ENCODE measurements at regions not wholly inside any gene's neighbourhood (a gene's known extent, or its start where the extent isn't known, plus 50 kb on each side); places are given as distances from the start of the nearest gene placed in this dataset.

DNA sequence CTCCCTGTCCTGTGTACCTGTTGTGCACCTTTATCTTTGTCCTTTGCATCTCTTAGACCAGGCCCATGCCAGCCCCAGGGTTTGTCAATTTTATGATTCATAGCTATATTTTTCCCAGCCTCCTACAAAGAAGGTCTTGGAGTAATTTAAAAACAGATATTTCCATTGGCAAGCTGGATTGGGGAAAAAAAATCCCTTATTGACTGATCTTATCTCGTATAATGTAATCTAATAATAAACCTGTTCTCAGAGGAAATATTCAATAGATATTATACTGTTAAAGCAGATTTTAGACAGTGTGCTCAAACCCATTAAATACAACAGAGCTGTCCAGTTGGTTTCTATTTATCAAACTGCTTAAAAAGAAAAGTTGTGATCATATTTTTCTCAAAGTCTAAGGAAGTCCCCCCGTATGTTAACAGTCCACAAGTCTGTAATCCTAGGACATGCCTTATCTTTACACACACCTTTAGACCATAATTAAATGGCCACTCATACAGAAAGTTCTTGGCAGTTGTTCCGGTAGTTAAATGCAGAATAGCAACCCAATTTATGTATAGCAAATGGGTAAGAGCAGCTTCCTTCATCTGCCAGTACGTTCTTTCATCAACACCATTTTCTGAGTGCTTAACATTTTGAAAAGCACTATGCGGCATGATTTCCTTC is 700.9 kb upstream of the NR2F2 start:
- TF ChIP-seq, protein P1, sequence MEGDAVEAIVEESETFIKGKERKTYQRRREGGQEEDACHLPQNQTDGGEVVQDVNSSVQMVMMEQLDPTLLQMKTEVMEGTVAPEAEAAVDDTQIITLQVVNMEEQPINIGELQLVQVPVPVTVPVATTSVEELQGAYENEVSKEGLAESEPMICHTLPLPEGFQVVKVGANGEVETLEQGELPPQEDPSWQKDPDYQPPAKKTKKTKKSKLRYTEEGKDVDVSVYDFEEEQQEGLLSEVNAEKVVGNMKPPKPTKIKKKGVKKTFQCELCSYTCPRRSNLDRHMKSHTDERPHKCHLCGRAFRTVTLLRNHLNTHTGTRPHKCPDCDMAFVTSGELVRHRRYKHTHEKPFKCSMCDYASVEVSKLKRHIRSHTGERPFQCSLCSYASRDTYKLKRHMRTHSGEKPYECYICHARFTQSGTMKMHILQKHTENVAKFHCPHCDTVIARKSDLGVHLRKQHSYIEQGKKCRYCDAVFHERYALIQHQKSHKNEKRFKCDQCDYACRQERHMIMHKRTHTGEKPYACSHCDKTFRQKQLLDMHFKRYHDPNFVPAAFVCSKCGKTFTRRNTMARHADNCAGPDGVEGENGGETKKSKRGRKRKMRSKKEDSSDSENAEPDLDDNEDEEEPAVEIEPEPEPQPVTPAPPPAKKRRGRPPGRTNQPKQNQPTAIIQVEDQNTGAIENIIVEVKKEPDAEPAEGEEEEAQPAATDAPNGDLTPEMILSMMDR (IDR thresholded peaks at IDR 0.05; ENCODE audit: borderline replicate concordance, extremely low read depth, low read length, poor library complexity, severe bottlenecking) = no peak
- TF ChIP-seq EZH2 (IDR thresholded peaks at IDR 0.05; ENCODE audit: borderline replicate concordance, low read depth, low read length, severe bottlenecking) = no peak
